HCT116 (cell line): ENCODE measurements at regions not wholly inside any gene's neighbourhood (a gene's known extent, or its start where the extent isn't known, plus 50 kb on each side); places are given as distances from the start of the nearest gene placed in this dataset.

Source experiments
- RAD21 ChIP-seq: IDR thresholded peaks from 2 replicates; pipeline ENCODE4 v1.6.1; 2012; ENCODE audit warnings: low read depth, mild to moderate bottlenecking
- SRF ChIP-seq: IDR thresholded peaks from 2 replicates; pipeline ENCODE4 v1.6.1; 2012; ENCODE audit warnings: low read depth
- TF ChIP-seq, protein P1 (sequence below), 3 experiments: fragments of 200-600 bp in 1 of 3; sonication (generic) in 1 of 3; IDR thresholded peaks in 2 of 3; conservative IDR thresholded peaks in 1 of 3; 2 replicates each; pipeline ENCODE4 v1.5.1; 2012 to 2017; ENCODE audit warnings: low read depth in 2 of 3, low read length in 2 of 3, antibody characterized with exemption in 1 of 3, borderline replicate concordance in 1 of 3, control low read depth in 1 of 3, mild to moderate bottlenecking in 1 of 3, mixed read lengths in 1 of 3, mixed run types in 1 of 3, moderate library complexity in 1 of 3; ENCODE audit not compliant: insufficient read depth in 1 of 3

DNA sequence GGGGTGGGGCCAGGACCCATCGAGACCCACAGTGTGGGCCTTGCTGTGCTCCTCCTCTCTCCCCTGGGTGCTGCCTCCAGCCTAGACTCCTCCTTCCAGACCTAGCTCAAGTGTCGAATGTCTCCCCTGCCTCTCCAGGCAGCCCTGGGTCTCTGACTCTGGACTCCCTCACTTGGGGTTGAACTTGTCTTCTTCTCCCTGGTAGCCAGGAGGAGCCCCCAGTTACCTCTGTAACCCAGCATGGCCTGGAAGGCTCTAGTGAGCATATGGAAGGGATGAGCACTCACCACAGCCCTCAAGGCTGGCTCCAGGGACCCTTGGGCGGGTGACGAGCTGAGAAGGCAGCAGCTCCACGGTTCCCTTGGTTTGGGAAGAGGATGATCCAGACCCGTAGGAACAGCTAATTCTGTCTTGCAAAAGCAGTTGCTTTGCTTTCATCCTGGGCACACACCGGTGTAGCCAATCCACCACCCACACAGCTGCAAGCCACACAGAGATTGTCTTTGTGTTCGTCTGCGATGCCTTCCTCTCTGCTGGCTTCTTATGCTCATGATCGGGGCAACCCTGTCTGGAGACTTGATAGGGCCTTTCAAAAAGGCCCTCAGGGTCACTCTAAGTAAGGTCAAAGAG is 52.3 kb upstream of the ANTXRL start:
- TF ChIP-seq, protein P1, sequence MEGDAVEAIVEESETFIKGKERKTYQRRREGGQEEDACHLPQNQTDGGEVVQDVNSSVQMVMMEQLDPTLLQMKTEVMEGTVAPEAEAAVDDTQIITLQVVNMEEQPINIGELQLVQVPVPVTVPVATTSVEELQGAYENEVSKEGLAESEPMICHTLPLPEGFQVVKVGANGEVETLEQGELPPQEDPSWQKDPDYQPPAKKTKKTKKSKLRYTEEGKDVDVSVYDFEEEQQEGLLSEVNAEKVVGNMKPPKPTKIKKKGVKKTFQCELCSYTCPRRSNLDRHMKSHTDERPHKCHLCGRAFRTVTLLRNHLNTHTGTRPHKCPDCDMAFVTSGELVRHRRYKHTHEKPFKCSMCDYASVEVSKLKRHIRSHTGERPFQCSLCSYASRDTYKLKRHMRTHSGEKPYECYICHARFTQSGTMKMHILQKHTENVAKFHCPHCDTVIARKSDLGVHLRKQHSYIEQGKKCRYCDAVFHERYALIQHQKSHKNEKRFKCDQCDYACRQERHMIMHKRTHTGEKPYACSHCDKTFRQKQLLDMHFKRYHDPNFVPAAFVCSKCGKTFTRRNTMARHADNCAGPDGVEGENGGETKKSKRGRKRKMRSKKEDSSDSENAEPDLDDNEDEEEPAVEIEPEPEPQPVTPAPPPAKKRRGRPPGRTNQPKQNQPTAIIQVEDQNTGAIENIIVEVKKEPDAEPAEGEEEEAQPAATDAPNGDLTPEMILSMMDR (IDR thresholded peaks at IDR 0.05 in 2 of 3, conservative IDR thresholded peaks at IDR 0.05 in 1 of 3; ENCODE audit: borderline replicate concordance in 1 of 3, insufficient read depth in 1 of 3, low read depth in 2 of 3, low read length in 2 of 3), result no peak
- TF ChIP-seq RAD21, result no peak
- no peak for TF ChIP-seq SRF
